SU-DHL-6 (cell line): ENCODE measurements at regions not wholly inside any gene's neighbourhood (a gene's known extent, or its start where the extent isn't known, plus 50 kb on each side); places are given as distances from the start of the nearest gene placed in this dataset.

Experiments used
- EZH2phosphoT487 ChIP-seq: fragments of 200-600 bp; sonication (generic), shearing (Covaris generic); conservative IDR thresholded peaks from 2 replicates; pipeline ENCODE4 v1.6.1; 2018; ENCODE audit warnings: mild to moderate bottlenecking, antibody characterized with exemption, low read length, moderate library complexity, mixed read lengths
- TF ChIP-seq, protein P1 (sequence below): fragments of 200-600 bp; sonication (generic); IDR thresholded peaks from one replicate; pipeline ENCODE4 v1.5.1; 2017; ENCODE audit warnings: antibody characterized with exemption, mild to moderate bottlenecking, low read length, moderate library complexity; ENCODE audit not compliant: insufficient read depth, poor library complexity, severe bottlenecking

- TF ChIP-seq, protein P1, sequence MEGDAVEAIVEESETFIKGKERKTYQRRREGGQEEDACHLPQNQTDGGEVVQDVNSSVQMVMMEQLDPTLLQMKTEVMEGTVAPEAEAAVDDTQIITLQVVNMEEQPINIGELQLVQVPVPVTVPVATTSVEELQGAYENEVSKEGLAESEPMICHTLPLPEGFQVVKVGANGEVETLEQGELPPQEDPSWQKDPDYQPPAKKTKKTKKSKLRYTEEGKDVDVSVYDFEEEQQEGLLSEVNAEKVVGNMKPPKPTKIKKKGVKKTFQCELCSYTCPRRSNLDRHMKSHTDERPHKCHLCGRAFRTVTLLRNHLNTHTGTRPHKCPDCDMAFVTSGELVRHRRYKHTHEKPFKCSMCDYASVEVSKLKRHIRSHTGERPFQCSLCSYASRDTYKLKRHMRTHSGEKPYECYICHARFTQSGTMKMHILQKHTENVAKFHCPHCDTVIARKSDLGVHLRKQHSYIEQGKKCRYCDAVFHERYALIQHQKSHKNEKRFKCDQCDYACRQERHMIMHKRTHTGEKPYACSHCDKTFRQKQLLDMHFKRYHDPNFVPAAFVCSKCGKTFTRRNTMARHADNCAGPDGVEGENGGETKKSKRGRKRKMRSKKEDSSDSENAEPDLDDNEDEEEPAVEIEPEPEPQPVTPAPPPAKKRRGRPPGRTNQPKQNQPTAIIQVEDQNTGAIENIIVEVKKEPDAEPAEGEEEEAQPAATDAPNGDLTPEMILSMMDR, result no peak
- TF ChIP-seq EZH2phosphoT487, result no peak
These were observed 82.4 kb upstream of the ADRA1B start for GRCh38 chr5:159833846-159834245.
